PFSK-1 (cell line): ENCODE measurements at regions not wholly inside any gene's neighbourhood (a gene's known extent, or its start where the extent isn't known, plus 50 kb on each side); places are given as distances from the start of the nearest gene placed in this dataset.

ENCODE experiments used
- FOXP2 ChIP-seq: optimal IDR thresholded peaks from 2 replicates; pipeline ENCODE3; 2011; ENCODE audit warnings: borderline replicate concordance, control low read depth, inconsistent platforms; ENCODE audit not compliant: insufficient read depth; ENCODE audit errors: extremely low read length, extremely low read depth
- POLR2AphosphoS5 ChIP-seq: IDR thresholded peaks from 2 replicates; pipeline ENCODE4 v1.6.1; 2012; ENCODE audit warnings: low read depth, mild to moderate bottlenecking, control low read depth, low read length, moderate library complexity
- SIN3A ChIP-seq: IDR thresholded peaks from 2 replicates; pipeline ENCODE4 v1.6.1; 2012; ENCODE audit warnings: mild to moderate bottlenecking, low read length, moderate library complexity, borderline replicate concordance; ENCODE audit not compliant: insufficient read depth
- TAF1 ChIP-seq: IDR thresholded peaks from 2 replicates; pipeline ENCODE4 v1.6.1; 2012; ENCODE audit warnings: low read length, control low read depth, borderline replicate concordance; ENCODE audit not compliant: insufficient read depth
- TF ChIP-seq, protein P1 (sequence below), 2 experiments: IDR thresholded peaks; 2 replicates each; pipeline versions ENCODE4 v1.6.1 to v1.8.0; 2011 to 2012; ENCODE audit warnings: low read depth in 2 of 2, low read length in 2 of 2, control low read depth in 1 of 2, inconsistent platforms in 1 of 2, mild to moderate bottlenecking in 1 of 2, moderate library complexity in 1 of 2; ENCODE audit not compliant: insufficient read depth in 1 of 2

DNA sequence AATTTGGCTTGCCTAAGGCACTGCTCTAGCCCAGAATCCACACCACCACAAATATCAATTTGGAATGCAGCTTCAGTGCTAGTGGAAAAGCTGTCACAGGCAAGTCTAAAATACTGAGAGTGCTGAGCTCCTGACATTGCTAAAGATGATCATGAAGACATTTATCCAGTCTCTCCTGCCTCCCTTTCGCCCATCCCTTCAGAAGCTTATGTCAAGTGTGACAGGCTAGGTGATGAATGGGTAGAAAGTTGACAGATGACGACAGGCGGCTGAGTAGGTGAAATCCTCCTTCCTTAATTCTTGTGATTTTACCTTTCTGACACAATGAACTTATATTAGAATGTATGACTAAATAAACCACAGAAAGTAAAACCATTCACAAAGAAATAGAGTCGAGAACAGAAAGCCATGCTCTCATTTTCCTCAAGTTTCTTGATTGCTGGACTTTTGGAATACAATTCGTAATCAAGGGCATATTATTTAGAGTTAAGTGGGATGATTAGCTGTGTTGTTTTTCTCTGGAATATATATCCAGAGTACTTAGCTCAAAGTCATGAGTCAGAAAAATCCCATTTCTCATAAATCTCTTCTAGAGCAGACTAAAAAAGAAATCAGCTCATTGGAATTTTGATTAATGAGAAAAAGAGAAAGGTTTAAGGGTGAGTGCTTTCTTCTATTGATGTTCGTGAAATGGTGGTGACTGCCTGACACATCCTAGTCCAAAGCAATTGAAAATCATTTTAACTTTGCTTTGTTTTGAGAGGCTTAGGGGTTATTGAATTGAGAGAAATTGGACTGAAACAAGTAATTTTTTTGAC lies 1228.2 kb upstream of the CITED2 start:
- TF ChIP-seq SIN3A (no peak), FOXP2 (no peak), TAF1 (no peak), POLR2AphosphoS5 (no peak)

DNA sequence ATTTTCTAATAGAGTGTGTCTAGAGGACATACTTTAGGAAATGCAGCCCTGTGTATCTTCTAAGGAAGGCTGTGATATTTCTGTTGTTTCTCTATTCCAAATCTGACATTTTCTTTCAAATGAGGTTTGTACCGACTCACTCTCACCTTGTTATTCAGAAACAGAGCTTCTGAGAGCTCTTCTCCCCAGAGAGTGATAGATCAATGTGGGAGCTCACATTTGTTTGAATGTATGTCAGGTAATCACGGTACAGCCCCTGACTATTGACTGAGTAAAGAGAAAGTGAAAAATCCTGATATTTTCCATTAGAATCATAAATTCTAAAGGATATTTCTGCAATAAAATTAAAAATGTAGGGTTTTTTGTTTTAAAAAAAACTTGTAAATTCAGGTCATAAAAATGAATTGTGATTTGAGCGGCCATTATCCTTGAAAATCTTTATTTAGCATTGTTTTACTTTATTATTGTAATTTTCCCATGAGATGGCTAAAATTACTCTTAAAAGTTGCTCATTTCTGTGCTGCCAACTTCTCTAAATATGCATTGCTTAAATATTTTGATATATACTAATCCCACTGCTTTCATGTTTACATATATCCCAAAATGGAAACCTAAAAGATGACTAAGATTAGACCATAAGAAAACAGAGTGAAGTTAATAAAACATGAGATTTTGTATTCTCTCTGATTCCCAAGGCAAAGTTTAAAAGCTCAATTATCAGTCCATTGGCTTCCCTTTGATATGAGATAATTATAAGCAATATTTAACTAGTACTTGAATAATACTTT lies 1226.8 kb upstream of the CITED2 start:
- TF ChIP-seq FOXP2 (no peak), POLR2AphosphoS5 (no peak), SIN3A (no peak), TAF1 (no peak)
- TF ChIP-seq, protein P1, sequence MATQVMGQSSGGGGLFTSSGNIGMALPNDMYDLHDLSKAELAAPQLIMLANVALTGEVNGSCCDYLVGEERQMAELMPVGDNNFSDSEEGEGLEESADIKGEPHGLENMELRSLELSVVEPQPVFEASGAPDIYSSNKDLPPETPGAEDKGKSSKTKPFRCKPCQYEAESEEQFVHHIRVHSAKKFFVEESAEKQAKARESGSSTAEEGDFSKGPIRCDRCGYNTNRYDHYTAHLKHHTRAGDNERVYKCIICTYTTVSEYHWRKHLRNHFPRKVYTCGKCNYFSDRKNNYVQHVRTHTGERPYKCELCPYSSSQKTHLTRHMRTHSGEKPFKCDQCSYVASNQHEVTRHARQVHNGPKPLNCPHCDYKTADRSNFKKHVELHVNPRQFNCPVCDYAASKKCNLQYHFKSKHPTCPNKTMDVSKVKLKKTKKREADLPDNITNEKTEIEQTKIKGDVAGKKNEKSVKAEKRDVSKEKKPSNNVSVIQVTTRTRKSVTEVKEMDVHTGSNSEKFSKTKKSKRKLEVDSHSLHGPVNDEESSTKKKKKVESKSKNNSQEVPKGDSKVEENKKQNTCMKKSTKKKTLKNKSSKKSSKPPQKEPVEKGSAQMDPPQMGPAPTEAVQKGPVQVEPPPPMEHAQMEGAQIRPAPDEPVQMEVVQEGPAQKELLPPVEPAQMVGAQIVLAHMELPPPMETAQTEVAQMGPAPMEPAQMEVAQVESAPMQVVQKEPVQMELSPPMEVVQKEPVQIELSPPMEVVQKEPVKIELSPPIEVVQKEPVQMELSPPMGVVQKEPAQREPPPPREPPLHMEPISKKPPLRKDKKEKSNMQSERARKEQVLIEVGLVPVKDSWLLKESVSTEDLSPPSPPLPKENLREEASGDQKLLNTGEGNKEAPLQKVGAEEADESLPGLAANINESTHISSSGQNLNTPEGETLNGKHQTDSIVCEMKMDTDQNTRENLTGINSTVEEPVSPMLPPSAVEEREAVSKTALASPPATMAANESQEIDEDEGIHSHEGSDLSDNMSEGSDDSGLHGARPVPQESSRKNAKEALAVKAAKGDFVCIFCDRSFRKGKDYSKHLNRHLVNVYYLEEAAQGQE (IDR thresholded peaks at IDR 0.05; ENCODE audit: insufficient read depth in 1 of 2, low read depth in 2 of 2, low read length in 2 of 2), result no peak

DNA sequence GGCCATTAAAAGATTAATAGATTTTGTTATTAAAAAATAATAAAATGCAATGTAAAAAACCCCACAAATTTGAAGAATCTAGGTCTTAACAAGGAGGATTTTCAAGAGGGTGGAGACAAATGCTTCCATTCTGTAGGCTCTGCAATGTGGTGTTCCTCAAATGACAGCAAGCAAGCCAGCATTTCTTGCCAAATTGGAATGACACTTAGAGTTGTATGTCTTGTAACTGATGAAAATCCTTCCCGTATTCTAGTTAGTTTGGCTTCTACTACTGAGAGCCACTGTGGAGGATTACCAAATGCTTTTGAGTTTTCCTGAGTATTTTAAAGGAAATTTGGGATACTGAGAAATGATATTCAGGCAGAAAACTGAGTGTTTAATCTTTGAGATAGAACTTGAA lies 1225.5 kb upstream of the CITED2 start:
- TF ChIP-seq FOXP2, result no peak
- no peak for TF ChIP-seq SIN3A
- TF ChIP-seq, protein P1 (IDR thresholded peaks at IDR 0.05; ENCODE audit: insufficient read depth in 1 of 2, low read depth in 2 of 2, low read length in 2 of 2), result no peak
- no peak for TF ChIP-seq POLR2AphosphoS5
- TF ChIP-seq TAF1, result no peak

DNA sequence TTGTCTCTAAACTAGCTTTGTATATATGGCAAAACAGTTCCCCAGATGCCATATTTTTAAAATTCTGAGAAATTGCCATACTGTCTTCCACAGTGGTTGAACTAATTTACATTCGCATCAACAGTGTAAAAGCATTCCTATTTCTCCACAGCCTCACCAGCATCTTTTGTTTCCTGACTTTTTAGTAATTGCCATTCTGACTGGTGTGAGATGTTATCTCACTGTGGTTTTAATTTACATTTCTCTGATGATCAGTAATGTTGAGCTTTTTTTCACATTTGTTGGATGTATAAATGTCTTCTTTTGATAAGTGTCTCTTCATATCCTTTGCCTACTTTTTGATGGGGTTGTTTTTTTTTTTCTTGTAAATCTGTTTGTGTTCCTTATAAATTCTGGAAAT lies 1222.7 kb upstream of the CITED2 start:
- no peak for TF ChIP-seq FOXP2
- TF ChIP-seq, protein P1 (IDR thresholded peaks at IDR 0.05; ENCODE audit: insufficient read depth in 1 of 2, low read depth in 2 of 2, low read length in 2 of 2), result no peak
- no peak for TF ChIP-seq TAF1

DNA sequence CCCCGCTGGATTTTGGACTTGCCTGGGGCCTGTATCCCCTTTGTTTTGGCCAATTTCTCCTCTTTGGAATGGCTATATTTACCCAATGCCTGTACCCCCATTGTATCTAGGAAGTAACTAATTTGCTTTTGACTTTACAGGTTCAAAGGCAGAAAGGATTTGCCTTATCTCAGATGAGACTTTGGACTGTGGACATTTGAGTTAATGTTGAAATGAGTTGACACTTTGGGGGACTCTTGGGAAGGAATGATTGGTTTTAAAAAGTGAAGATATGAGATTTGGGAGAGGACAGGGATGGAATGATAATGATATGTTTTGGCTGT lies 1220.3 kb upstream of the CITED2 start:
- TF ChIP-seq SIN3A (no peak), POLR2AphosphoS5 (no peak), TAF1 (no peak), FOXP2 (no peak)
- TF ChIP-seq, protein P1 (IDR thresholded peaks at IDR 0.05; ENCODE audit: insufficient read depth in 1 of 2, low read depth in 2 of 2, low read length in 2 of 2), result no peak
